WTC11 (cell line): ENCODE measurements at regions not wholly inside any gene's neighbourhood (a gene's known extent, or its start where the extent isn't known, plus 50 kb on each side); places are given as distances from the start of the nearest gene placed in this dataset.

Source experiments
- ATAC-seq: fragments of 200-7000 bp; cut with Tn5 transposase; 2 replicates; pipeline ENCODE4 v1.10.0; 2021; ENCODE audit warnings: mild to moderate bottlenecking, moderate library complexity
- CTCF ChIA-PET: fragments of 300-600 bp; sonication (Branson Sonifier 250); formaldehyde crosslinking; loops from one replicate; lab custom pipeline; 2021; ENCODE audit warnings: antibody characterized with exemption; lab: Charles Lee
- POLR2A ChIA-PET: fragments of 350-600 bp; sonication (Branson Sonifier 250); formaldehyde crosslinking; loops from one replicate; lab custom pipeline; 2021; ENCODE audit warnings: antibody characterized with exemption; lab: Charles Lee
- DNase-seq: peaks from one replicate; pipeline ENCODE4 v3.0.0; 2021; ENCODE audit warnings: low spot score
- H3K27ac Mint-ChIP-seq: 2 replicates; pipeline ENCODE4 v1.8.0; 2021; ENCODE audit warnings: mixed read lengths
- H3K27me3 Mint-ChIP-seq: 2 replicates; pipeline ENCODE4 v1.8.0; 2021; ENCODE audit warnings: low read depth, mild to moderate bottlenecking, moderate library complexity, mixed read lengths
- H3K36me3 Mint-ChIP-seq: 2 replicates; pipeline ENCODE4 v1.8.0; 2021; ENCODE audit warnings: mixed read lengths
- H3K4me1 Mint-ChIP-seq: 2 replicates; pipeline ENCODE4 v1.8.0; 2022; ENCODE audit warnings: mixed read lengths
- H3K4me3 Mint-ChIP-seq: 2 replicates; pipeline ENCODE4 v1.8.0; 2021; ENCODE audit warnings: mild to moderate bottlenecking, moderate library complexity, mixed read lengths
- H3K9me3 Mint-ChIP-seq: 2 replicates; pipeline ENCODE4 v1.8.0; 2021; ENCODE audit warnings: mixed read lengths
- ATF1 ChIP-seq: sonication (generic); formaldehyde crosslinking; IDR thresholded peaks from 2 replicates; pipeline ENCODE4 v1.8.1; 2023; ENCODE audit warnings: mild to moderate bottlenecking, moderate library complexity, missing genetic modification reagents
- ELF4 ChIP-seq: sonication (generic); formaldehyde crosslinking; IDR thresholded peaks from 2 replicates; pipeline ENCODE4 v1.8.1; 2022; ENCODE audit warnings: low read depth, mild to moderate bottlenecking, moderate library complexity, missing genetic modification reagents
- ESRRA ChIP-seq: sonication (generic); formaldehyde crosslinking; IDR thresholded peaks from 2 replicates; pipeline ENCODE4 v1.8.1; 2022; ENCODE audit warnings: mild to moderate bottlenecking, missing genetic modification reagents, borderline replicate concordance
- FOXK1 ChIP-seq: sonication (generic); formaldehyde crosslinking; IDR thresholded peaks from 2 replicates; pipeline ENCODE4 v1.8.0; 2022; ENCODE audit warnings: mild to moderate bottlenecking, moderate library complexity, missing genetic modification reagents
- FOXP1 ChIP-seq: sonication (generic); formaldehyde crosslinking; IDR thresholded peaks from 2 replicates; pipeline ENCODE4 v1.8.0; 2022; ENCODE audit warnings: missing genetic modification reagents, mild to moderate bottlenecking, moderate library complexity, borderline replicate concordance
- GRHL2 ChIP-seq: fragments of 250-450 bp; sonication (Bioruptor Pico); IDR thresholded peaks from 2 replicates; pipeline ENCODE4 v1.8.0; 2022; ENCODE audit warnings: mild to moderate bottlenecking, moderate library complexity; ENCODE audit not compliant: insufficient replicate concordance, severe bottlenecking
- GTF2I ChIP-seq: fragments of 250-450 bp; sonication (Bioruptor Pico); conservative IDR thresholded peaks from 2 replicates; pipeline ENCODE4 v1.4.0; 2021; ENCODE audit warnings: mild to moderate bottlenecking
- IRF2 ChIP-seq: sonication (generic); formaldehyde crosslinking; IDR thresholded peaks from 2 replicates; pipeline ENCODE4 v1.8.0; 2022; ENCODE audit warnings: low read depth, missing genetic modification reagents, borderline replicate concordance
- JUN ChIP-seq: sonication (generic); formaldehyde crosslinking; IDR thresholded peaks from 2 replicates; pipeline ENCODE4 v1.8.0; 2023; ENCODE audit warnings: mild to moderate bottlenecking, missing genetic modification reagents
- NFATC4 ChIP-seq: fragments of 250-450 bp; sonication (Bioruptor Pico); IDR thresholded peaks from 2 replicates; pipeline ENCODE4 v1.9.0; 2021; ENCODE audit warnings: mild to moderate bottlenecking
- NR1H2 ChIP-seq: sonication (generic); formaldehyde crosslinking; IDR thresholded peaks from 2 replicates; pipeline ENCODE4 v1.9.0; 2021; ENCODE audit warnings: mild to moderate bottlenecking, moderate library complexity, missing genetic modification reagents
- SOX15 ChIP-seq: fragments of 250-450 bp; sonication (Bioruptor Pico); IDR thresholded peaks from 2 replicates; pipeline ENCODE4 v1.9.0; 2021; ENCODE audit warnings: mild to moderate bottlenecking
- TEAD1 ChIP-seq: sonication (generic); formaldehyde crosslinking; IDR thresholded peaks from 2 replicates; pipeline ENCODE4 v1.8.0; 2022; ENCODE audit warnings: mild to moderate bottlenecking, missing genetic modification reagents
- ZBTB21 ChIP-seq: sonication (generic); formaldehyde crosslinking; IDR thresholded peaks from 2 replicates; pipeline ENCODE4 v1.8.1; 2023; ENCODE audit warnings: mild to moderate bottlenecking, missing genetic modification reagents, borderline replicate concordance
- ZNF416 ChIP-seq: fragments of 250-450 bp; sonication (Bioruptor Pico); IDR thresholded peaks from 2 replicates; pipeline ENCODE4 v1.9.0; 2021; ENCODE audit warnings: mild to moderate bottlenecking, inconsistent platforms
- TF ChIP-seq, protein P1 (sequence below): sonication (generic); formaldehyde crosslinking; IDR thresholded peaks from 2 replicates; pipeline ENCODE4 v1.8.1; 2023; ENCODE audit warnings: mild to moderate bottlenecking, missing genetic modification reagents, moderate library complexity
- TF ChIP-seq, protein P2 (sequence below): sonication (generic); formaldehyde crosslinking; IDR thresholded peaks from 2 replicates; pipeline ENCODE4 v1.8.1; 2022; ENCODE audit warnings: missing genetic modification reagents, borderline replicate concordance
- TF ChIP-seq, protein P3 (sequence below): sonication (generic); formaldehyde crosslinking; conservative IDR thresholded peaks from 2 replicates; pipeline ENCODE4 v1.8.1; 2023; ENCODE audit warnings: mild to moderate bottlenecking, low read depth, missing genetic modification reagents, moderate library complexity
- TF ChIP-seq, protein P4 (sequence below): sonication (generic); formaldehyde crosslinking; IDR thresholded peaks from 2 replicates; pipeline ENCODE4 v1.8.0; 2022; ENCODE audit warnings: mild to moderate bottlenecking, missing genetic modification reagents
- TF ChIP-seq, protein P5 (sequence below): sonication (generic); formaldehyde crosslinking; IDR thresholded peaks from 2 replicates; pipeline ENCODE4 v1.8.0; 2023; ENCODE audit warnings: missing genetic modification reagents
- TF ChIP-seq, protein P6 (sequence below): sonication (generic); formaldehyde crosslinking; IDR thresholded peaks from 2 replicates; pipeline ENCODE4 v1.8.1; 2023; ENCODE audit warnings: mild to moderate bottlenecking, missing genetic modification reagents, moderate library complexity
- TF ChIP-seq, protein P7 (sequence below): sonication (generic); formaldehyde crosslinking; IDR thresholded peaks from 2 replicates; pipeline ENCODE4 v1.8.1; 2022; ENCODE audit warnings: mild to moderate bottlenecking, missing genetic modification reagents, moderate library complexity, borderline replicate concordance
- TF ChIP-seq, protein P8 (sequence below): sonication (generic); formaldehyde crosslinking; IDR thresholded peaks from 2 replicates; pipeline ENCODE4 v1.8.0; 2023; ENCODE audit warnings: mild to moderate bottlenecking, missing genetic modification reagents

DNA sequence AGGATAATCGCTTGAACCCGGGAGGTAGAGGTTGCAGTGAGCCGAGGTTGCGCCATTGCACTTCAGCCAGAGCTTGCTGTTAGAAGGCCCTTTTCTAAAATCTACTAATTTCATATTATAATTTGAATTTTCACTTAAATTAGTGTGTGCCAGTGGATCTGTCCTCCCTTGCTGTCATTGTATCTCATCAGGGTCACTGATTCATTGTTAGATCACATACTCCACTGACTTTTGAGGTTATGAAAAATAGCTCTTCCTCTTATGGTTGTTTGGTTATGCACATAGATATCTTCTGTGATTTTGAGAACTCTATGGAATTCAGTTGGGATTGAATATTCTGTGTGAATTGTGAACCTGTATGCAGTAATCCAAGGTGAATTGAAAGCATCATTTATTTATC is 53.1 kb upstream of the TULP4 start:
- no peak for ATAC-seq
- no peak for DNase-seq
- TF ChIP-seq ESRRA: no peak
- TF ChIP-seq FOXK1: no peak
- TF ChIP-seq ZNF416 (CRISPR knock-in tag): no peak
- no peak for TF ChIP-seq TEAD1
- TF ChIP-seq, protein P1, sequence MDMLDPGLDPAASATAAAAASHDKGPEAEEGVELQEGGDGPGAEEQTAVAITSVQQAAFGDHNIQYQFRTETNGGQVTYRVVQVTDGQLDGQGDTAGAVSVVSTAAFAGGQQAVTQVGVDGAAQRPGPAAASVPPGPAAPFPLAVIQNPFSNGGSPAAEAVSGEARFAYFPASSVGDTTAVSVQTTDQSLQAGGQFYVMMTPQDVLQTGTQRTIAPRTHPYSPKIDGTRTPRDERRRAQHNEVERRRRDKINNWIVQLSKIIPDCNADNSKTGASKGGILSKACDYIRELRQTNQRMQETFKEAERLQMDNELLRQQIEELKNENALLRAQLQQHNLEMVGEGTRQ (CRISPR knock-in tag): no peak
- TF ChIP-seq, protein P2, sequence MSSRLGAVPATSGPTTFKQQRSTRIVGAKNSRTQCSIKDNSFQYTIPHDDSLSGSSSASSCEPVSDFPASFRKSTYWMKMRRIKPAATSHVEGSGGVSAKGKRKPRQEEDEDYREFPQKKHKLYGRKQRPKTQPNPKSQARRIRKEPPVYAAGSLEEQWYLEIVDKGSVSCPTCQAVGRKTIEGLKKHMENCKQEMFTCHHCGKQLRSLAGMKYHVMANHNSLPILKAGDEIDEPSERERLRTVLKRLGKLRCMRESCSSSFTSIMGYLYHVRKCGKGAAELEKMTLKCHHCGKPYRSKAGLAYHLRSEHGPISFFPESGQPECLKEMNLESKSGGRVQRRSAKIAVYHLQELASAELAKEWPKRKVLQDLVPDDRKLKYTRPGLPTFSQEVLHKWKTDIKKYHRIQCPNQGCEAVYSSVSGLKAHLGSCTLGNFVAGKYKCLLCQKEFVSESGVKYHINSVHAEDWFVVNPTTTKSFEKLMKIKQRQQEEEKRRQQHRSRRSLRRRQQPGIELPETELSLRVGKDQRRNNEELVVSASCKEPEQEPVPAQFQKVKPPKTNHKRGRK (CRISPR knock-in tag): no peak
- TF ChIP-seq, protein P3, sequence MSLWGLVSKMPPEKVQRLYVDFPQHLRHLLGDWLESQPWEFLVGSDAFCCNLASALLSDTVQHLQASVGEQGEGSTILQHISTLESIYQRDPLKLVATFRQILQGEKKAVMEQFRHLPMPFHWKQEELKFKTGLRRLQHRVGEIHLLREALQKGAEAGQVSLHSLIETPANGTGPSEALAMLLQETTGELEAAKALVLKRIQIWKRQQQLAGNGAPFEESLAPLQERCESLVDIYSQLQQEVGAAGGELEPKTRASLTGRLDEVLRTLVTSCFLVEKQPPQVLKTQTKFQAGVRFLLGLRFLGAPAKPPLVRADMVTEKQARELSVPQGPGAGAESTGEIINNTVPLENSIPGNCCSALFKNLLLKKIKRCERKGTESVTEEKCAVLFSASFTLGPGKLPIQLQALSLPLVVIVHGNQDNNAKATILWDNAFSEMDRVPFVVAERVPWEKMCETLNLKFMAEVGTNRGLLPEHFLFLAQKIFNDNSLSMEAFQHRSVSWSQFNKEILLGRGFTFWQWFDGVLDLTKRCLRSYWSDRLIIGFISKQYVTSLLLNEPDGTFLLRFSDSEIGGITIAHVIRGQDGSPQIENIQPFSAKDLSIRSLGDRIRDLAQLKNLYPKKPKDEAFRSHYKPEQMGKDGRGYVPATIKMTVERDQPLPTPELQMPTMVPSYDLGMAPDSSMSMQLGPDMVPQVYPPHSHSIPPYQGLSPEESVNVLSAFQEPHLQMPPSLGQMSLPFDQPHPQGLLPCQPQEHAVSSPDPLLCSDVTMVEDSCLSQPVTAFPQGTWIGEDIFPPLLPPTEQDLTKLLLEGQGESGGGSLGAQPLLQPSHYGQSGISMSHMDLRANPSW (CRISPR knock-in tag): no peak
- no peak for TF ChIP-seq ATF1 (CRISPR knock-in tag)
- TF ChIP-seq NFATC4 (CRISPR knock-in tag): no peak
- TF ChIP-seq ZBTB21 (CRISPR knock-in tag): no peak
- no peak for TF ChIP-seq NR1H2 (CRISPR knock-in tag)
- TF ChIP-seq, protein P4, sequence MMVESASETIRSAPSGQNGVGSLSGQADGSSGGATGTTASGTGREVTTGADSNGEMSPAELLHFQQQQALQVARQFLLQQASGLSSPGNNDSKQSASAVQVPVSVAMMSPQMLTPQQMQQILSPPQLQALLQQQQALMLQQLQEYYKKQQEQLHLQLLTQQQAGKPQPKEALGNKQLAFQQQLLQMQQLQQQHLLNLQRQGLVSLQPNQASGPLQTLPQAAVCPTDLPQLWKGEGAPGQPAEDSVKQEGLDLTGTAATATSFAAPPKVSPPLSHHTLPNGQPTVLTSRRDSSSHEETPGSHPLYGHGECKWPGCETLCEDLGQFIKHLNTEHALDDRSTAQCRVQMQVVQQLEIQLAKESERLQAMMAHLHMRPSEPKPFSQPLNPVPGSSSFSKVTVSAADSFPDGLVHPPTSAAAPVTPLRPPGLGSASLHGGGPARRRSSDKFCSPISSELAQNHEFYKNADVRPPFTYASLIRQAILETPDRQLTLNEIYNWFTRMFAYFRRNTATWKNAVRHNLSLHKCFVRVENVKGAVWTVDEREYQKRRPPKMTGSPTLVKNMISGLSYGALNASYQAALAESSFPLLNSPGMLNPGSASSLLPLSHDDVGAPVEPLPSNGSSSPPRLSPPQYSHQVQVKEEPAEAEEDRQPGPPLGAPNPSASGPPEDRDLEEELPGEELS (CRISPR knock-in tag): no peak
- TF ChIP-seq GTF2I: no peak
- no peak for TF ChIP-seq ELF4 (CRISPR knock-in tag)

DNA sequence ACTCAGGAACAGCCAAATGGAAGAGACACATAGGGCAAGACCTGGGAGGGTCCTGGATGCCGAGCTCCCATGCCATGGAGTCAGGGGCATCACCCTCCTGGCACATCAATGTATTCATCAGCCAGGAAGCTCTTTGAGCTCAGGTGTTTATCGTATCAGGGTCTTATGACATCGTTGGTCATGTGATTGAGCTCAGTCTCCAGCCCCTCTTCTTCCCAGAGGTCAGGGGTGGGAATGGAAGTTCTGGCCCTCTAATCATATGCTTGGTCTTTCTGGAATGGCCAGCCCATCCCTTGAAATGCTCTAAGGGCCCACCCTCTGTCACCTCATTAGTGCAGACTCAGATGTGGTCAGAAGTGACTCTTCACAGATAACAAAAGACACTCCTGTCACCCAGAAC is 52.4 kb upstream of the TULP4 start:
- POLR2A ChIA-PET: no interaction called here
- H3K4me1 Mint-ChIP-seq: peaks cover 21% of the 10 kb centered on the region
- no peaks in the 10 kb centered on the region for H3K9me3 Mint-ChIP-seq
- DNase-seq: no peak
- peaks cover 10% of the 10 kb centered on the region; the same call in 1 of the 2 replicates for H3K36me3 Mint-ChIP-seq
- ATAC-seq: no peak
- CTCF ChIA-PET: interaction anchor here (1.3 kb wide), 1 partner anchor 39 kb away, joined by 6 read pairs; no protein-coding TSS in a partner anchor
- H3K27me3 Mint-ChIP-seq: no peaks in the 10 kb centered on the region
- H3K27ac Mint-ChIP-seq: no peak overlapping the region
- H3K4me3 Mint-ChIP-seq: no peak overlapping the region
- no peak for TF ChIP-seq FOXP1
- TF ChIP-seq, protein P5, sequence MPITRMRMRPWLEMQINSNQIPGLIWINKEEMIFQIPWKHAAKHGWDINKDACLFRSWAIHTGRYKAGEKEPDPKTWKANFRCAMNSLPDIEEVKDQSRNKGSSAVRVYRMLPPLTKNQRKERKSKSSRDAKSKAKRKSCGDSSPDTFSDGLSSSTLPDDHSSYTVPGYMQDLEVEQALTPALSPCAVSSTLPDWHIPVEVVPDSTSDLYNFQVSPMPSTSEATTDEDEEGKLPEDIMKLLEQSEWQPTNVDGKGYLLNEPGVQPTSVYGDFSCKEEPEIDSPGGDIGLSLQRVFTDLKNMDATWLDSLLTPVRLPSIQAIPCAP (CRISPR knock-in tag): no peak
- no peak for TF ChIP-seq GRHL2 (CRISPR knock-in tag)
- TF ChIP-seq, protein P6, sequence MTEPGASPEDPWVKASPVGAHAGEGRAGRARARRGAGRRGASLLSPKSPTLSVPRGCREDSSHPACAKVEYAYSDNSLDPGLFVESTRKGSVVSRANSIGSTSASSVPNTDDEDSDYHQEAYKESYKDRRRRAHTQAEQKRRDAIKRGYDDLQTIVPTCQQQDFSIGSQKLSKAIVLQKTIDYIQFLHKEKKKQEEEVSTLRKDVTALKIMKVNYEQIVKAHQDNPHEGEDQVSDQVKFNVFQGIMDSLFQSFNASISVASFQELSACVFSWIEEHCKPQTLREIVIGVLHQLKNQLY (CRISPR knock-in tag): no peak
- TF ChIP-seq, protein P7, sequence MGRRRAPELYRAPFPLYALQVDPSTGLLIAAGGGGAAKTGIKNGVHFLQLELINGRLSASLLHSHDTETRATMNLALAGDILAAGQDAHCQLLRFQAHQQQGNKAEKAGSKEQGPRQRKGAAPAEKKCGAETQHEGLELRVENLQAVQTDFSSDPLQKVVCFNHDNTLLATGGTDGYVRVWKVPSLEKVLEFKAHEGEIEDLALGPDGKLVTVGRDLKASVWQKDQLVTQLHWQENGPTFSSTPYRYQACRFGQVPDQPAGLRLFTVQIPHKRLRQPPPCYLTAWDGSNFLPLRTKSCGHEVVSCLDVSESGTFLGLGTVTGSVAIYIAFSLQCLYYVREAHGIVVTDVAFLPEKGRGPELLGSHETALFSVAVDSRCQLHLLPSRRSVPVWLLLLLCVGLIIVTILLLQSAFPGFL: no peak
- TF ChIP-seq IRF2 (CRISPR knock-in tag): no peak
- TF ChIP-seq, protein P8, sequence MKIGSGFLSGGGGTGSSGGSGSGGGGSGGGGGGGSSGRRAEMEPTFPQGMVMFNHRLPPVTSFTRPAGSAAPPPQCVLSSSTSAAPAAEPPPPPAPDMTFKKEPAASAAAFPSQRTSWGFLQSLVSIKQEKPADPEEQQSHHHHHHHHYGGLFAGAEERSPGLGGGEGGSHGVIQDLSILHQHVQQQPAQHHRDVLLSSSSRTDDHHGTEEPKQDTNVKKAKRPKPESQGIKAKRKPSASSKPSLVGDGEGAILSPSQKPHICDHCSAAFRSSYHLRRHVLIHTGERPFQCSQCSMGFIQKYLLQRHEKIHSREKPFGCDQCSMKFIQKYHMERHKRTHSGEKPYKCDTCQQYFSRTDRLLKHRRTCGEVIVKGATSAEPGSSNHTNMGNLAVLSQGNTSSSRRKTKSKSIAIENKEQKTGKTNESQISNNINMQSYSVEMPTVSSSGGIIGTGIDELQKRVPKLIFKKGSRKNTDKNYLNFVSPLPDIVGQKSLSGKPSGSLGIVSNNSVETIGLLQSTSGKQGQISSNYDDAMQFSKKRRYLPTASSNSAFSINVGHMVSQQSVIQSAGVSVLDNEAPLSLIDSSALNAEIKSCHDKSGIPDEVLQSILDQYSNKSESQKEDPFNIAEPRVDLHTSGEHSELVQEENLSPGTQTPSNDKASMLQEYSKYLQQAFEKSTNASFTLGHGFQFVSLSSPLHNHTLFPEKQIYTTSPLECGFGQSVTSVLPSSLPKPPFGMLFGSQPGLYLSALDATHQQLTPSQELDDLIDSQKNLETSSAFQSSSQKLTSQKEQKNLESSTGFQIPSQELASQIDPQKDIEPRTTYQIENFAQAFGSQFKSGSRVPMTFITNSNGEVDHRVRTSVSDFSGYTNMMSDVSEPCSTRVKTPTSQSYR (CRISPR knock-in tag): no peak
- no peak for TF ChIP-seq ESRRA
- TF ChIP-seq SOX15 (CRISPR knock-in tag): no peak
- TF ChIP-seq JUN (CRISPR knock-in tag): no peak

More for the DNA sequence above, 53.1 kb upstream of the TULP4 start:
- H3K36me3 Mint-ChIP-seq: peaks cover 7% of the 10 kb centered on the region; the same call in 1 of the 2 replicates
- ChIA-PET POLR2A (interaction anchor here (0.6 kb wide), 1 partner anchor 65 kb away, joined by 3 read pairs; no protein-coding TSS in a partner anchor), CTCF (interaction anchor here (0.7 to 1.3 kb wide), 2 partner anchors 38 kb away, joined by 3 to 6 read pairs; no protein-coding TSS in a partner anchor)
- no peak overlapping the region for H3K4me3 Mint-ChIP-seq
- peaks cover 14% of the 10 kb centered on the region for H3K4me1 Mint-ChIP-seq
- no peak overlapping the region for H3K27ac Mint-ChIP-seq
- H3K27me3 Mint-ChIP-seq: no peaks in the 10 kb centered on the region
- no peaks in the 10 kb centered on the region for H3K9me3 Mint-ChIP-seq
